ENCODE measurements at regions not wholly inside any gene's neighbourhood (a gene's known extent, or its start where the extent isn't known, plus 50 kb on each side); places are given as distances from the start of the nearest gene placed in this dataset.

DNA sequence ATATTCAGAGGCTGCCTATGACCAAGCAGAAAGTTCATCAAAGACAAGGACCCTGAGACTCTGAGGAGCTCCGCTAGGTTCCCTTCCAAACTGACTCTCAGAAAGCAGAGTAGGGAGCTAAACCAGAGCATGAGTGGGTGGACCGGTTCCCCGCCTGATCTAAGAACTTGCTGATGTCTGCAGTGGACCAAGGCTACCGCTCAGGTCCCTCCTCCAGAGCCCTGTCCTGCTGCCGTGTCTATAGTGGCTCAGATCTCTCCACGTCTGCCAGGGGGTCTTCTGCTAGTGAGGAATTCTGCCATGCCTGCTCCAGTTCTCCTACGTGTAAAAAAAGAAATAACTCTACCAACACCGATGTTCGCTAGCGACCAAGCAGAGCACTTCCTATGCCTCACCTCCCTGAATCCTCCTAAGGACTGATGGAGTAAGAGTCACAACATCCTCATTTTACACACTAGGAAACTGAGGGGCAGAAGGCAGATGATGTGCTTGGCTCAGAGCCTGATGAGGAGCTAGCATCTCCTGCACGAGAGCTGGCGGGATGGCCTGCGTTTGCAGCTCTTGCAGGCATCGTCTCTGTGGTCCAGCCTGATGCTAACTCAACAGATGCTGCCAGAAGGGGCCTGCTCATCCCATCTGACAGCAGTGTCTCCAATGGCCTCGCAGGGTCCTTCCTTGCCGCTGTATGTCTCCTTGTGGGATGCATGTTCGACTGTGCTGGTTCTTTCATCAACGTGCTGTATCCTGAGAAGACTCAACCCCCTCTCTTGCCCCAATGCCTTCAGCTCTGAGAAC lies 265.5 kb downstream of the C16orf95 start:
- ChIA-PET CTCF (interaction anchor here (1.0 to 2.9 kb wide), 4 partner anchors 9 to 178 kb away, joined by 3 to 16 read pairs (median 11); no protein-coding TSS in a partner anchor), POLR2A (no interaction called here)

DNA sequence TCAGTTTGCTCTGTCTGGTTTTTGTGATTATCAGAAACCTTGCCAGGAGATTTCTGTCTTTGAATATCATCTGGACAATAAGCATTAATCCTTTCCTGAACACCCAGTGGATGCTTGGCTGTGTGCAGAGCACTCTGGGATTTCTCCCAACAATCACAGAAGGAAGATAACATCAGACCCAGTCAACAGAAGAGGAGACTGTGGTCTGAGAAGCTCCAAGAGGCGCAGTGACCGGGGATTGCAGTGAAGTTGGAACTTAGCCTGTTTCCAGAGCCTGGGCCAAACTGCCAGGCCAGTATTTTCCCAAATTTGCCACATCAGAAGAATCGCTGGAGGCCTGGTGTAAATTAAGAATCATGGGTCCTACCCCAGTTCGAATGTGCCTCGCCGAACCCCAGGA lies 264.7 kb downstream of the C16orf95 start:
- H3K4me1 Mint-ChIP-seq: peaks cover 12% of the 10 kb centered on the region
- no peak overlapping the region for H3K27ac Mint-ChIP-seq
- CTCF ChIA-PET: interaction anchor here (0.8 to 2.9 kb wide), 8 partner anchors 9 to 245 kb away, joined by 3 to 16 read pairs (median 7); no protein-coding TSS in a partner anchor
- POLR2A ChIA-PET: interaction anchor here (1.3 kb wide), 1 partner anchor 10 kb away, joined by 4 read pairs; no protein-coding TSS in a partner anchor
- H3K27me3 Mint-ChIP-seq (ENCODE audit: low read depth): peaks cover 6% of the 10 kb centered on the region
- DNase-seq (ENCODE audit: low spot score) (no peak), ATAC-seq (no peak)
- peaks cover 9% of the 10 kb centered on the region for H3K36me3 Mint-ChIP-seq
- H3K4me3 Mint-ChIP-seq: no peak overlapping the region
- peaks cover 10% of the 10 kb centered on the region for H3K9me3 Mint-ChIP-seq
- TF ChIP-seq, protein P1, sequence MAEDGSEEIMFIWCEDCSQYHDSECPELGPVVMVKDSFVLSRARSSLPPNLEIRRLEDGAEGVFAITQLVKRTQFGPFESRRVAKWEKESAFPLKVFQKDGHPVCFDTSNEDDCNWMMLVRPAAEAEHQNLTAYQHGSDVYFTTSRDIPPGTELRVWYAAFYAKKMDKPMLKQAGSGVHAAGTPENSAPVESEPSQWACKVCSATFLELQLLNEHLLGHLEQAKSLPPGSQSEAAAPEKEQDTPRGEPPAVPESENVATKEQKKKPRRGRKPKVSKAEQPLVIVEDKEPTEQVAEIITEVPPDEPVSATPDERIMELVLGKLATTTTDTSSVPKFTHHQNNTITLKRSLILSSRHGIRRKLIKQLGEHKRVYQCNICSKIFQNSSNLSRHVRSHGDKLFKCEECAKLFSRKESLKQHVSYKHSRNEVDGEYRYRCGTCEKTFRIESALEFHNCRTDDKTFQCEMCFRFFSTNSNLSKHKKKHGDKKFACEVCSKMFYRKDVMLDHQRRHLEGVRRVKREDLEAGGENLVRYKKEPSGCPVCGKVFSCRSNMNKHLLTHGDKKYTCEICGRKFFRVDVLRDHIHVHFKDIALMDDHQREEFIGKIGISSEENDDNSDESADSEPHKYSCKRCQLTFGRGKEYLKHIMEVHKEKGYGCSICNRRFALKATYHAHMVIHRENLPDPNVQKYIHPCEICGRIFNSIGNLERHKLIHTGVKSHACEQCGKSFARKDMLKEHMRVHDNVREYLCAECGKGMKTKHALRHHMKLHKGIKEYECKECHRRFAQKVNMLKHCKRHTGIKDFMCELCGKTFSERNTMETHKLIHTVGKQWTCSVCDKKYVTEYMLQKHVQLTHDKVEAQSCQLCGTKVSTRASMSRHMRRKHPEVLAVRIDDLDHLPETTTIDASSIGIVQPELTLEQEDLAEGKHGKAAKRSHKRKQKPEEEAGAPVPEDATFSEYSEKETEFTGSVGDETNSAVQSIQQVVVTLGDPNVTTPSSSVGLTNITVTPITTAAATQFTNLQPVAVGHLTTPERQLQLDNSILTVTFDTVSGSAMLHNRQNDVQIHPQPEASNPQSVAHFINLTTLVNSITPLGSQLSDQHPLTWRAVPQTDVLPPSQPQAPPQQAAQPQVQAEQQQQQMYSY (CRISPR knock-in tag; IDR thresholded peaks at IDR 0.05): no peak
- TF ChIP-seq MYBL2 (CRISPR knock-in tag; IDR thresholded peaks at IDR 0.05) (no peak), E2F4 (CRISPR knock-in tag; IDR thresholded peaks at IDR 0.05; ENCODE audit: borderline replicate concordance, low read depth) (no peak), SOX15 (CRISPR knock-in tag; IDR thresholded peaks at IDR 0.05) (no peak), KAT7 (CRISPR knock-in tag; IDR thresholded peaks at IDR 0.05; ENCODE audit: borderline replicate concordance) (no peak), ZNF121 (CRISPR knock-in tag; IDR thresholded peaks at IDR 0.05) (no peak), ELF4 (CRISPR knock-in tag; IDR thresholded peaks at IDR 0.05; ENCODE audit: low read depth) (no peak), ESRRA (CRISPR knock-in tag; IDR thresholded peaks at IDR 0.05; ENCODE audit: borderline replicate concordance) (no peak), GRHL2 (CRISPR knock-in tag; IDR thresholded peaks at IDR 0.05; ENCODE audit: insufficient replicate concordance, severe bottlenecking) (no peak), TP53 (CRISPR knock-in tag; IDR thresholded peaks at IDR 0.05) (no peak), NFATC4 (CRISPR knock-in tag; IDR thresholded peaks at IDR 0.05) (no peak), EMX1 (CRISPR knock-in tag; IDR thresholded peaks at IDR 0.05) (no peak), FOXP1 (CRISPR knock-in tag; IDR thresholded peaks at IDR 0.05; ENCODE audit: borderline replicate concordance) (no peak), ZNF423 (CRISPR knock-in tag; IDR thresholded peaks at IDR 0.05) (no peak)

More for the DNA sequence above, 265.5 kb downstream of the C16orf95 start:
- no peak overlapping the region for H3K27ac Mint-ChIP-seq
- DNase-seq (ENCODE audit: low spot score) (no peak), ATAC-seq (no peak)
- H3K27me3 Mint-ChIP-seq (ENCODE audit: low read depth): peaks cover 6% of the 10 kb centered on the region
- peaks cover 16% of the 10 kb centered on the region for H3K4me1 Mint-ChIP-seq
- H3K4me3 Mint-ChIP-seq: no peak overlapping the region
- TF ChIP-seq FOXK1 (CRISPR knock-in tag; IDR thresholded peaks at IDR 0.05) (no peak), ZNF416 (CRISPR knock-in tag; IDR thresholded peaks at IDR 0.05) (no peak), RORB (CRISPR knock-in tag; IDR thresholded peaks at IDR 0.05) (no peak), FOXJ3 (CRISPR knock-in tag; IDR thresholded peaks at IDR 0.05; ENCODE audit: borderline replicate concordance) (no peak), TEAD1 (CRISPR knock-in tag; IDR thresholded peaks at IDR 0.05) (no peak), NR1H2 (CRISPR knock-in tag; IDR thresholded peaks at IDR 0.05) (no peak), CDX4 (CRISPR knock-in tag; IDR thresholded peaks at IDR 0.05; ENCODE audit: borderline replicate concordance) (no peak), ZNF423 (CRISPR knock-in tag; IDR thresholded peaks at IDR 0.05) (no peak), MXD4 (CRISPR knock-in tag; IDR thresholded peaks at IDR 0.05; ENCODE audit: borderline replicate concordance) (no peak), CBFB (CRISPR knock-in tag; IDR thresholded peaks at IDR 0.05; ENCODE audit: low read depth) (no peak), SP1 (CRISPR knock-in tag; conservative IDR thresholded peaks at IDR 0.05) (no peak), MYBL2 (CRISPR knock-in tag; IDR thresholded peaks at IDR 0.05) (no peak), TP53 (CRISPR knock-in tag; IDR thresholded peaks at IDR 0.05) (no peak), RELA (CRISPR knock-in tag; IDR thresholded peaks at IDR 0.05; ENCODE audit: borderline replicate concordance) (no peak), ZNF121 (CRISPR knock-in tag; IDR thresholded peaks at IDR 0.05) (no peak), AFF4 (CRISPR knock-in tag; IDR thresholded peaks at IDR 0.05; ENCODE audit: borderline replicate concordance) (no peak), NFE2L1 (CRISPR knock-in tag; IDR thresholded peaks at IDR 0.05) (no peak), ZNF671 (CRISPR knock-in tag; IDR thresholded peaks at IDR 0.05) (no peak), NFATC4 (CRISPR knock-in tag; IDR thresholded peaks at IDR 0.05) (no peak)
- peaks cover 10% of the 10 kb centered on the region for H3K9me3 Mint-ChIP-seq
- peaks cover 9% of the 10 kb centered on the region for H3K36me3 Mint-ChIP-seq
